Hepatocyte (in vitro differentiated cells): ENCODE measurements at regions not wholly inside any gene's neighbourhood (a gene's known extent, or its start where the extent isn't known, plus 50 kb on each side); places are given as distances from the start of the nearest gene placed in this dataset.

ENCODE experiments used
- DNase-seq: peaks from one replicate; pipeline ENCODE4 v3.0.0-alpha.2; 2016; ENCODE audit warnings: low spot score
- H2AFZ ChIP-seq: fragments of 200-600 bp; sonication (generic); 2 replicates; pipeline ENCODE4 v1.6.0; 2016; ENCODE audit warnings: antibody characterized with exemption, mild to moderate bottlenecking
- H3K27ac ChIP-seq: fragments of 200-600 bp; sonication (generic); 2 replicates; pipeline ENCODE4 v1.5.1; 2016; ENCODE audit warnings: mild to moderate bottlenecking
- H3K27me3 ChIP-seq: fragments of 200-600 bp; sonication (generic); 2 replicates; pipeline ENCODE4 v1.6.1; 2016
- H3K36me3 ChIP-seq: fragments of 200-600 bp; sonication (generic); replicated peaks from 2 replicates; pipeline ENCODE4 v1.5.1; 2016; ENCODE audit warnings: low read depth; ENCODE audit not compliant: insufficient read depth
- H3K4me1 ChIP-seq: fragments of 200-600 bp; sonication (generic); 2 replicates; pipeline ENCODE4 v1.5.1; 2016; ENCODE audit warnings: mild to moderate bottlenecking, moderate library complexity; ENCODE audit not compliant: insufficient read depth
- H3K4me2 ChIP-seq: fragments of 200-600 bp; sonication (generic); 2 replicates; pipeline ENCODE4 v1.6.0; 2016
- H3K4me3 ChIP-seq: fragments of 200-600 bp; sonication (generic); 2 replicates; pipeline ENCODE4 v1.5.1; 2016; ENCODE audit warnings: mild to moderate bottlenecking
- H3K79me2 ChIP-seq: fragments of 200-600 bp; sonication (generic); 2 replicates; pipeline ENCODE4 v1.6.0; 2017; ENCODE audit warnings: mild to moderate bottlenecking
- H3K9me2 ChIP-seq: fragments of 200-600 bp; sonication (generic); replicated peaks from 2 replicates; pipeline ENCODE4 v1.6.0; 2017; ENCODE audit warnings: mild to moderate bottlenecking; ENCODE audit not compliant: insufficient read depth
- H3K9me3 ChIP-seq: fragments of 200-600 bp; sonication (generic); 2 replicates; pipeline ENCODE4 v1.5.1; 2016; ENCODE audit warnings: low read depth, mild to moderate bottlenecking
- H4K20me1 ChIP-seq: fragments of 200-600 bp; sonication (generic); 2 replicates; pipeline ENCODE4 v1.6.0; 2016; ENCODE audit warnings: mild to moderate bottlenecking; ENCODE audit not compliant: insufficient read depth, poor library complexity, severe bottlenecking
- CTCF ChIP-seq: fragments of 200-600 bp; sonication (generic); IDR thresholded peaks from 2 replicates; pipeline ENCODE4 v1.5.1; 2016; ENCODE audit warnings: antibody characterized with exemption, mild to moderate bottlenecking; ENCODE audit not compliant: poor library complexity
- EZH2 ChIP-seq: fragments of 200-600 bp; sonication (generic); IDR thresholded peaks from 2 replicates; pipeline ENCODE4 v1.6.1; 2016; ENCODE audit warnings: antibody characterized with exemption, mild to moderate bottlenecking, borderline replicate concordance
- EZH2phosphoT487 ChIP-seq: fragments of 200-600 bp; sonication (generic); IDR thresholded peaks from one replicate; pipeline ENCODE4 v1.6.1; 2018; ENCODE audit warnings: antibody characterized with exemption, mild to moderate bottlenecking, low read depth, moderate library complexity; ENCODE audit not compliant: unreplicated experiment, severe bottlenecking
- WGBS: methylation state at CpG from one replicate; pipeline ENCODE4 v1.1.6; 2016; ENCODE audit warnings: low lambda C conversion rate; ENCODE audit errors: missing lambda C conversion rate; 5-methylcytosine and 5-hydroxymethylcytosine counted together

GRCh38 chr15:36335224-36335623, 244.2 kb upstream of the CDIN1 start:
- no peaks in the 10 kb centered on the region for H3K36me3 ChIP-seq
- H3K4me1 ChIP-seq, result no peaks in the 10 kb centered on the region
- H3K4me3 ChIP-seq, result no peak overlapping the region
- H3K27me3 ChIP-seq, result no peaks in the 10 kb centered on the region
- 93% methylated on average over 2 of the region's 2 CpGs for WGBS
- H4K20me1 ChIP-seq, result no peaks in the 10 kb centered on the region
- no peaks in the 10 kb centered on the region for H3K9me3 ChIP-seq
- no peaks in the 10 kb centered on the region for H3K79me2 ChIP-seq
- no peak overlapping the region for H2AFZ ChIP-seq
- DNase-seq, result no peak
- H3K4me2 ChIP-seq, result no peak overlapping the region
- H3K27ac ChIP-seq, result no peak overlapping the region
- TF ChIP-seq EZH2 (no peak), EZH2phosphoT487 (no peak), CTCF (no peak)
- H3K9me2 ChIP-seq, result no peaks in the 10 kb centered on the region

- H3K4me1 ChIP-seq, result no peaks in the 10 kb centered on the region
- H3K79me2 ChIP-seq, result no peaks in the 10 kb centered on the region
- no peak overlapping the region for H3K4me3 ChIP-seq
- H4K20me1 ChIP-seq, result no peaks in the 10 kb centered on the region
- no peaks in the 10 kb centered on the region for H3K9me3 ChIP-seq
- DNase-seq, result no peak
- H3K9me2 ChIP-seq, result no peaks in the 10 kb centered on the region
- TF ChIP-seq CTCF (no peak), EZH2phosphoT487 (no peak), EZH2 (no peak)
- no peak overlapping the region for H2AFZ ChIP-seq
- H3K36me3 ChIP-seq, result no peaks in the 10 kb centered on the region
- 100% methylated on average over 1 of the region's 1 CpG for WGBS
- H3K4me2 ChIP-seq, result no peak overlapping the region
- H3K27me3 ChIP-seq, result no peaks in the 10 kb centered on the region
- no peak overlapping the region for H3K27ac ChIP-seq
Observed at GRCh38 chr15:36335659-36336058, 243.8 kb upstream of the CDIN1 start.

GRCh38 chr15:36344887-36345286, 234.5 kb upstream of the CDIN1 start:
- no peaks in the 10 kb centered on the region for H3K27me3 ChIP-seq
- H4K20me1 ChIP-seq, result no peaks in the 10 kb centered on the region
- H3K4me2 ChIP-seq, result no peak overlapping the region
- no peaks in the 10 kb centered on the region for H3K9me3 ChIP-seq
- H3K4me3 ChIP-seq, result no peak overlapping the region
- TF ChIP-seq CTCF (no peak), EZH2 (no peak), EZH2phosphoT487 (no peak)
- H3K9me2 ChIP-seq, result no peaks in the 10 kb centered on the region
- no peak for DNase-seq
- H3K4me1 ChIP-seq, result no peaks in the 10 kb centered on the region
- no peak overlapping the region for H2AFZ ChIP-seq
- H3K36me3 ChIP-seq, result no peaks in the 10 kb centered on the region
- no peaks in the 10 kb centered on the region for H3K79me2 ChIP-seq
- no peak overlapping the region for H3K27ac ChIP-seq
- WGBS, result 69% methylated on average over 2 of the region's 2 CpGs

- DNase-seq, result no peak
- Histone ChIP-seq H3K4me2 (no peak overlapping the region), H3K27ac (no peak overlapping the region), H3K4me3 (no peak overlapping the region), H4K20me1 (no peaks in the 10 kb centered on the region), H3K9me3 (no peaks in the 10 kb centered on the region), H3K27me3 (no peaks in the 10 kb centered on the region), H3K36me3 (no peaks in the 10 kb centered on the region), H3K79me2 (no peaks in the 10 kb centered on the region), H2AFZ (no peak overlapping the region), H3K9me2 (no peaks in the 10 kb centered on the region), H3K4me1 (no peaks in the 10 kb centered on the region)
- TF ChIP-seq EZH2phosphoT487 (no peak), CTCF (no peak), EZH2 (no peak)
Observed at GRCh38 chr15:36347272-36347858, 232.1 kb upstream of the CDIN1 start.
